T-helper 1 cell treated with Interleukin-12 subunit alpha and Interleukin-12 subunit beta and Interleukin-4 antibody, amounts not matched to agents 30 μg/mL and 1 μg/mL, for 36 hours (primary cell): ENCODE measurements at regions not wholly inside any gene's neighbourhood (a gene's known extent, or its start where the extent isn't known, plus 50 kb on each side); places are given as distances from the start of the nearest gene placed in this dataset.

Experiments
- H3K27ac Mint-ChIP-seq: one replicate; pipeline ENCODE4 v1.8.0; 2021; ENCODE audit warnings: mild to moderate bottlenecking, mixed read lengths
- H3K27me3 Mint-ChIP-seq: one replicate; pipeline ENCODE4 v1.8.0; 2021; ENCODE audit warnings: low read depth, mixed read lengths
- H3K36me3 Mint-ChIP-seq: one replicate; pipeline ENCODE4 v1.8.0; 2021; ENCODE audit warnings: low read depth, mixed read lengths
- H3K4me1 Mint-ChIP-seq: one replicate; pipeline ENCODE4 v1.8.0; 2021; ENCODE audit warnings: low read depth, mixed read lengths
- H3K4me3 Mint-ChIP-seq: one replicate; pipeline ENCODE4 v1.8.0; 2021; ENCODE audit warnings: mild to moderate bottlenecking, moderate library complexity, mixed read lengths
- H3K9me3 Mint-ChIP-seq: one replicate; pipeline ENCODE4 v1.8.0; 2021; ENCODE audit warnings: mixed read lengths

DNA sequence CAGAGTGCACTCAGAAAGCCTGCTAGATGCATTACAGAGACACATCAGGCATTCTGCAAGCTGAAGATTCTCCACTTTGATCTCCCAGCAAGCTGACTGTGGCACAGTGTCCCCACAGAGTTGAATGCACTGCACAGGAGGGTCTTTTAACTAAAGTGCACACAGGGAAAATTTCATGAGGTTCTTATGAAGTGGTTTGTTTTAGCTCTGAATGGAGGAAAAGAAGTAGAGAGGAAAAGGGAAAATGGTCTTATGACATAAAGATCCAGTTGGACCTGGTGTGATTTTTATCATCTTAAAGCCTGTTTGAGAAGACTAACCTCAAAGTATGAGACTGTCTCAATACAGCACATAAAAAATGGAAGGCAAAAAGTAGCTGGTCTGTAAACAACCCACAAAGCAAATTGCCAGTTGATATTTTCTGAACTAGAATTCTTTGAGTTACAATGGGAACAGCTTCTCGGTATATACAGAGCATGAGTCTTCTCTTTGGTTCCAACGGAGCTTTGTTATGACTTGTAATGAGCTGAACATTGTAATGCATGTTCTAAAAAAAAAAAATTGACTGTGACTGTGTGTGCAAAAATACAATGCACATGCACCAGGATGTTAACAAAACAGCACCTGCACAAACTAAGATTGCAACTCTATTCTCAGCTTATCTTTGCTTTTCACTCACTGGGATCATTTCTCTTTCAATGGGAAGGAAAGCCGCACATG, 383.0 kb upstream of the ID4 start:
- Mint-ChIP-seq H3K4me3 (no peak overlapping the region), H3K36me3 (no peaks in the 10 kb centered on the region), H3K9me3 (no peaks in the 10 kb centered on the region), H3K4me1 (no peaks in the 10 kb centered on the region), H3K27me3 (no peaks in the 10 kb centered on the region), H3K27ac (no peak overlapping the region)

DNA sequence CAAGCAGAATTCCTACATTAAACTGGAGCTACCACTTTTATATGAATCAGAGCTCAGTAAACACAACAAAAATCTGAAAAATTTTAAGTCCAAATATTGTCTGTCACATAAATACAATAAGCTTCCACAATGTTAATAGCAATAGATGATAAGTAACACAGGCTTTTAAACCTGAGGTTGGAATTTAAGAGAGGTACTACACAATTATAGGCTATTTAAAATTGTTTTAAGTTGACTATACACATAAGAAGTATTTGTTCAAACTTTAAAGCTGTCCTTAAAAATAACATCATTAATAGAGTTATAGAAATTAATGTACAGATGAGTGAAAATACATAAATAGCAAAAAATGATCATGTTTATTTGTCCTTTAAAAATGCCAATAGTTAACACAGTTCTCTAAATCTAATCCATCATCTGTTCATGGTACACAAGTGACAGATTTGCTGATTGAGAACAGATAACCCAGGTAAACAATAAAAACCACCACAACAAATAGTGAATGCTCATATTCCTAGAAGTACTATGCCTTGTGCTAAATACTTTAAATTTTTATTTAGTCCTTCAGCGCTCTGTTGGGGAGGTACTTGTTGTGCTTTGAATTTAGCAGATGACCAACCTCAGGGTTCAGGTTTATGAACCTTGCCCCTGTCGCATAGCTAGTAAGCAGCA, 382.3 kb upstream of the ID4 start:
- Mint-ChIP-seq H3K27ac (no peak overlapping the region), H3K4me3 (no peak overlapping the region), H3K4me1 (no peaks in the 10 kb centered on the region), H3K36me3 (no peaks in the 10 kb centered on the region), H3K27me3 (no peaks in the 10 kb centered on the region), H3K9me3 (no peaks in the 10 kb centered on the region)

DNA sequence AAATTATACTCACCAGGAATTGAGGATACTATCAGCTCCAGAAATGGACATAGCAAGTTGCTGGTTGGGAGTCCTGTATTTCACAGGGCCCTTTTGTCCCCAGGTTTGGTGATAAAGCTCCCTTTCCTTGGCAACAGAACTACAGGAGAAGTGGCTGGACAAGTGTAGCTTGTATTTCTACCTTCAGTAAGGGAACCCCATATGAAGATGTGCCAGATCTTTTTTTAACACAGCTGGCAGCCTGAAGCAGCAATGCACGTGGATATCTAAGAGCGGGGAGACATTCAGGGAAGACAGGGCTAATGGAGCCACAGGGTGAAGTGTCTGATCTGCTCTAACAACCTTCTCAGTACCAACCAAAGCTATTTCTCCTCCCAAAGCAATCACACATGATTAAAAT, 373.9 kb upstream of the ID4 start:
- no peaks in the 10 kb centered on the region for H3K4me1 Mint-ChIP-seq
- H3K27ac Mint-ChIP-seq = no peak overlapping the region
- H3K27me3 Mint-ChIP-seq = no peaks in the 10 kb centered on the region
- H3K9me3 Mint-ChIP-seq = no peaks in the 10 kb centered on the region
- H3K4me3 Mint-ChIP-seq = no peak overlapping the region
- H3K36me3 Mint-ChIP-seq = no peaks in the 10 kb centered on the region

DNA sequence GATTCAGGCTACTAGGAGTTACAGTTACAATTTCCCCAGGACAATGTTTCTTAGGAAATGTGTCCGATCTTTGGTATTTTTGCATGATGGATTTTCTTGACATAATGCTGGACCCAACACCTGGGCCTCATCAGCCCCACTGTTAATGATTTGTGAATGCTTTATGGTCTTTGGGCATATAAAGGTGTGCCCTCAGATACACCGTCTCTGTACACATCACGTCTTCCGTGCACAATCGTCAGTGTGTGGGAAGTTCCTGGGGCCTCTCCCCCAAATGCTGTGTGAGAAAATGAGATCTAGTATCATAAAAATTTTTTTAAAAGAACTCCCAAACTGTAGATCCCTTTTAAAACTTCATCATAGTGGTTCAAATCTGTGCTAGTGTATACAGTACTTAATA, 373.2 kb upstream of the ID4 start:
- Mint-ChIP-seq H3K4me1 (no peaks in the 10 kb centered on the region), H3K4me3 (no peak overlapping the region), H3K27me3 (no peaks in the 10 kb centered on the region), H3K36me3 (no peaks in the 10 kb centered on the region), H3K27ac (no peak overlapping the region), H3K9me3 (no peaks in the 10 kb centered on the region)

DNA sequence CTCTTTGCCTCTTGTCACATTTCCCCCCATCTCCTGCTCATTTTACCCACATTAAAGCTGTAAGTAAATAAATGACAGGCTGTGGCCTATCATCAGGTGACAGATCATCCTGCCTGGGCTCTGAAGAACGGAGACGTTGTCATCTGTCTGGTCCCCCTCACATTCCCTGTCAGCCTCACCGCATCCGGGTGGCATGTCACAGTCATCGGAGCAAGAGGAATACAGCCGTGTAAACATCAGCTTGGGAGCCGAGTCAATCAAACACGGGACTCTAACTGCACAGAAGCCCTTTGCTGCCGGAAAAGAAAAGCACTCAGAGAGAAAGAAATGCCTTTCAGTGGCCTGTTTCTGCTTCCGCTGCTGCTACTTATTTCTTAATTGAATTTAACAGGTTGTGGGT, 371.9 kb upstream of the ID4 start:
- Mint-ChIP-seq H3K4me3 (no peak overlapping the region), H3K36me3 (no peaks in the 10 kb centered on the region), H3K27ac (no peak overlapping the region)

DNA sequence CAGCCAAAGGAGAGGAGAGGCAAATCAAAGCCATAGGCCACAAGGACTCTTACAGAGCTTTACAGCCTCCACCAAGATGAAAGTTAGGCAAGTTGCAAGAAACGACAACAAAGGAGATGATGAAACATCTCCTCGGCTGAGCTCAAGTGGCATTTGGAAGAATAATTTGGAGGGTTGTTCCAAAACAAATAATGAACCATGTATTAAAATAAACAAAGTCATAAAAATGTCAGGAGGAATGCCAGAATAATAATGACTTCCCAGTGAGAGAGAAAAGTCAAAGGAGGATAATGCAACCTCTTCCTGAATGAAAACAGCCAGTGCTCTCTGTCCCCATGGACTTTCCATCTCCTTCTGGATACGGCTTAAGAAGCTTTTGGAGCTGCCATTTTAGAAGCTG, 371.4 kb upstream of the ID4 start:
- Mint-ChIP-seq H3K36me3 (no peaks in the 10 kb centered on the region), H3K4me1 (no peaks in the 10 kb centered on the region), H3K4me3 (no peak overlapping the region), H3K9me3 (no peaks in the 10 kb centered on the region), H3K27me3 (no peaks in the 10 kb centered on the region), H3K27ac (no peak overlapping the region)

More for the DNA sequence above, 371.9 kb upstream of the ID4 start:
- Mint-ChIP-seq H3K4me1 (no peaks in the 10 kb centered on the region), H3K27me3 (no peaks in the 10 kb centered on the region), H3K9me3 (no peaks in the 10 kb centered on the region)

DNA sequence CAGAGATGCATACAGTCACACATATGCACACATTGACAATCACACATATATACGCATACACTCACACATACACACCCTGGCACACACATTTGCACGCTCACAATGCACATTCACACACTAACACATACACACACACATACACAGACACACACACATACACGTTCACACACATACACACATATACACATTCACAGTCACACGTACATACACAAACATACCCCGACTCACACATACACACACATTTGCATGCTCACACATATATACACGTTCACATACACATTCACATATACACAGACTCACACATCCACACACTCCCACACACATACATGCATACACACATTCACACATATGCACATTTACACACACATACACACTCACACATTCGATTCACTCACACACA, 366.8 kb upstream of the ID4 start:
- H3K36me3 Mint-ChIP-seq = no peaks in the 10 kb centered on the region
- H3K4me3 Mint-ChIP-seq = no peak overlapping the region
- H3K9me3 Mint-ChIP-seq = peaks cover 5% of the 10 kb centered on the region
- H3K27ac Mint-ChIP-seq = no peak overlapping the region
- H3K27me3 Mint-ChIP-seq = no peaks in the 10 kb centered on the region
- H3K4me1 Mint-ChIP-seq = no peaks in the 10 kb centered on the region

DNA sequence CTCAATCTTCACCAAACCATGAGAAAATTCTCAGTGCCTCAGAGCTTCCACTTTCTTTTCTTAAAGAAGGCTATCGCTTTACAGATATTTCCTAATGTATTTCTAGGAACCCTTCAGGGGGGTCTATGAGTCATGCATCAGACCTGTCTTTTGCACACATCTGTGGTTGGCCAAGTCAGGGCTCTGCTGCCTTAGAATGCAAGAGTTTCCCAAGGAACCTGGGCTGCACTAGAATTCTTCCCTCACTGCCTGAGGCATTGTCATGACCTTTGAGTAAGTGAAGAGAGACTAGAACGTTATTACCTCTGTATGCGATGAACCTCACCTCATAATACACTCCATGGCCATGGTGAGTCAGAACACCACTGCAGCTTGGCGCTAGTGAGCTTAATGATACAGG, 365.0 kb upstream of the ID4 start:
- no peaks in the 10 kb centered on the region for H3K27me3 Mint-ChIP-seq
- H3K4me3 Mint-ChIP-seq = no peak overlapping the region
- H3K9me3 Mint-ChIP-seq = peaks cover 5% of the 10 kb centered on the region

DNA sequence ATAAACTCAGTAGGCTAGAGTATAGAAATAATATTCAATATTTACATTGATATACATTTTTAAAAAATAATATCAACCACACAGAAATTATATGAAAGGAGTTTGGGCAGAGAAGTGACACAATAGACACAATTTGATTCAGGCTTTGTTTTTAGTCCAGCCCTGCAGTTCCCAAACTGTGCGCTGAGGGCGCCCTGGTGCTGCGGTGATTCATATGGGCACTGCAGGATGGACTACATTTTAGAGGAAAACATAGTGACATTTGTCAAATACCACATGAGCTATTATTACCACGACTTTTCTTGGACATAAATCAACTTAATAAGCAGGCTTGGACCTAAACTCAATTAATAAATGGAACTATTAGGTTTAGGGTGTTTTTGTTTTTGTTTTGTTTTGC, 364.3 kb upstream of the ID4 start:
- Mint-ChIP-seq H3K4me3 (no peak overlapping the region), H3K36me3 (no peaks in the 10 kb centered on the region), H3K4me1 (no peaks in the 10 kb centered on the region), H3K27ac (no peak overlapping the region), H3K27me3 (no peaks in the 10 kb centered on the region), H3K9me3 (peaks cover 5% of the 10 kb centered on the region)

More for the DNA sequence above, 365.0 kb upstream of the ID4 start:
- Mint-ChIP-seq H3K4me1 (no peaks in the 10 kb centered on the region), H3K27ac (no peak overlapping the region), H3K36me3 (no peaks in the 10 kb centered on the region)

DNA sequence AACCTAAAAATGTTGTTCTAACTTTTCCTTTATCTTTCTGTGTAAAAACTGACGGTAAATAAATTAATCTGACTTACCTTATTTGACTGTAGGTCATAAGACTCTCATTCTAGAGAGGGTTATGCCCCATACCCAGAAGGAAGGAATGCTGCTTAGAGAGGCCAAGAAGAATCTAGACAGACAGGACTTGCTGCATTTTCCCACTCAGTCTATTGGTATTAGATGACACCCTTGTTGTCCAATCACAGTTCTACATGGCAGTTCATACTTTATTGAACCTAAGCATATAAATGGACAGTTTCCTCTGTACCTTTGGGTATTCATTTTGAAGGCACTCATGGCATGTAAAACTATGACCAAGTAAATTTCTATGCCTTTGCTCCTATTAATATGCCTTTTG, 359.6 kb upstream of the ID4 start:
- H3K4me3 Mint-ChIP-seq = no peak overlapping the region
- no peaks in the 10 kb centered on the region for H3K36me3 Mint-ChIP-seq
- no peaks in the 10 kb centered on the region for H3K4me1 Mint-ChIP-seq
- H3K27me3 Mint-ChIP-seq = no peaks in the 10 kb centered on the region
- H3K27ac Mint-ChIP-seq = no peak overlapping the region
- peaks cover 5% of the 10 kb centered on the region for H3K9me3 Mint-ChIP-seq

DNA sequence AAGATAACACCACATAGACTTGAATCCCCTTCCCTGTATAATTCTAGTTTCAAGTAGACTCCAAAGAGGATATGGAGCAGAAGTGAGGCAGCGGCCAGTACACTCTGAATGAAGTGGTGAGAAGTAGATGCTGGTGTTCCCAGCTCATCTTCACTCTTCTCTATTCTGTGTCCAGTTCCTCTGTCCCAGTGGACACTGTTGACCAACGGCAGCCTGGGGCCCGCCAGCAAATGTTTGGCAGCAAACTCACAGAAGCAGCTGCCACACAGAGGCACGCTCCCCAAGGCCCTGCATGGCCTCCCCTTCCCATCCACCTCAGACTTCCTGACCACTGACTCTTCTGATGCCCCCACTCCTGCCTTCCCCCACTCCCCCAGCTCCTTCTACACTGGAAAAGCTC, 358.9 kb upstream of the ID4 start:
- no peaks in the 10 kb centered on the region for H3K4me1 Mint-ChIP-seq
- H3K27ac Mint-ChIP-seq = no peak overlapping the region
- no peaks in the 10 kb centered on the region for H3K27me3 Mint-ChIP-seq
- H3K36me3 Mint-ChIP-seq = no peaks in the 10 kb centered on the region
- peaks cover 5% of the 10 kb centered on the region for H3K9me3 Mint-ChIP-seq
- no peak overlapping the region for H3K4me3 Mint-ChIP-seq

DNA sequence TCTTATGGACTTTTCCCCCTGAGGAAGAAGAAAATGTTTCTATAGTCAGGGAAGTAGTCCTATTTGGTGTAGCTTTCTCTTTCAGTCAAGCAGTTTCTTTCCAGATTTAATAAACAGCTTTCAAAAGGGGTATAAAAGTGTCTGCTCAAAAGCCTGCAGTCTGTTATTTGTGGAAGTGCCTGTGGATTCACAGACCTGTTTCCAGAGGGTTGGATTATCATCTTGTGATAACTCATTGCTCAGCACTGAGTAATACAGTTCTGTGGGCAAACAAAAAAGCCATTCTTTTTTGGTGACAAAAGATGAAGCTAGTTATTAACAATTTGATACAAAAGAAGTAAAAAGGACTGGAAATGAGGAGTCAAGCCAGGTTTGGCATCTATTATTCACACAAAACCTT, 358.2 kb upstream of the ID4 start:
- no peaks in the 10 kb centered on the region for H3K4me1 Mint-ChIP-seq
- H3K4me3 Mint-ChIP-seq = no peak overlapping the region
- H3K9me3 Mint-ChIP-seq = peaks cover 4% of the 10 kb centered on the region
- no peaks in the 10 kb centered on the region for H3K36me3 Mint-ChIP-seq
- no peaks in the 10 kb centered on the region for H3K27me3 Mint-ChIP-seq
- H3K27ac Mint-ChIP-seq = no peak overlapping the region

DNA sequence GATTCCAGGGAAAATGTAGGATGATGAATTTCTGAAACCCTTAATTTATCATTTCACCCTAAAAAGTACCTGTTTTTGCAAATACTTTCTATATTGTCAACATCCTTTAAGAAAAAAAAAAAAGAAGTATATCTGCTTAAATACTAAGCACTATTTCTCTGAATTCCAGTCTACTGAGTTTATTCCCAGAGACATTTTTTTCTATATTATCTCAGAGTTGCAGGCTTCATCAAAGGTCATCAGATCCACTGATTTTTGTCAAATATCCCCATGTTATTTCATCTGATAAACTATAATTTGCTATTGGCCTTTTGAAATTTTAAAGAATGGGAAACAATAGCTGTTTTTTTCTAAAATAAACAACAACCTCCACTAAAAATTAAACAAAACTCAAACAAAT, 357.6 kb upstream of the ID4 start:
- Mint-ChIP-seq H3K9me3 (peaks cover 7% of the 10 kb centered on the region), H3K27ac (no peak overlapping the region), H3K27me3 (no peaks in the 10 kb centered on the region), H3K4me1 (no peaks in the 10 kb centered on the region), H3K36me3 (no peaks in the 10 kb centered on the region), H3K4me3 (no peak overlapping the region)

DNA sequence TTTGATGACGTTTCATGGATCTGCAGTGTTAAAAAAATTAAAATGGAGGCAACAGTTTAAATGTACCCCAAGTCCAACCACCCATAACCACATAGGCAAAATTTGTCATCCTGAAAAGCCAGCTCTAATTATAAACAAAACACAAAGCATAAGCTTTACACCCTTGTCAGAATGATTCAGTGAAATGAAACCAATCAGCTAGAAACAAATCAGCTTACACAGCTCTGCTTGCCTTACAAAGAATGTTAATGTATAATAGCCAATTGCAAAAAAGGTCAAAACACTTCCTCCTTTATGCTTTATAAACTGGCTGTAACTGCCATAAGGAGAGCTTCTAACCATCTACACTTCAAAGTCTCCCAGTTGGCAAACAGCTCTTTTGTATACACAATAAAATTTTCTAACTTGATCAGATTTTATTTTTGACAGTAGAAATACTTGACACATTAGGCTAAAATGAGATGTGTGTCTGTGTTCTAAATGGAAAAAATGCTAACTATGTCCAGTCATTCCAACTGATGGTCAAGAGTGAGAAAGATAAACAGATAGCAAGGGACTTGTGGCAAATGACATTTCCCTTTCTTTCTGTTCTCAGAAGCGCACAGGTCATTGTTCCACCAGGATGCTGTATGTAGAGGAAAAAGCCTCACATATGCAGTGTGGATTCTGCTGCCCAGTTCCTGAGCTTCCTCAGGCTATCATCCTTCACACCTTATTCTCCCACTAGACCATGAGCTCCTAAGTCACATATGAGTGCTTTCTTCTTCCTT, 344.3 kb upstream of the ID4 start:
- H3K36me3 Mint-ChIP-seq = no peaks in the 10 kb centered on the region
- no peak overlapping the region for H3K4me3 Mint-ChIP-seq
- peaks cover 7% of the 10 kb centered on the region for H3K9me3 Mint-ChIP-seq
- H3K4me1 Mint-ChIP-seq = no peaks in the 10 kb centered on the region
- no peak overlapping the region for H3K27ac Mint-ChIP-seq
- H3K27me3 Mint-ChIP-seq = no peaks in the 10 kb centered on the region

DNA sequence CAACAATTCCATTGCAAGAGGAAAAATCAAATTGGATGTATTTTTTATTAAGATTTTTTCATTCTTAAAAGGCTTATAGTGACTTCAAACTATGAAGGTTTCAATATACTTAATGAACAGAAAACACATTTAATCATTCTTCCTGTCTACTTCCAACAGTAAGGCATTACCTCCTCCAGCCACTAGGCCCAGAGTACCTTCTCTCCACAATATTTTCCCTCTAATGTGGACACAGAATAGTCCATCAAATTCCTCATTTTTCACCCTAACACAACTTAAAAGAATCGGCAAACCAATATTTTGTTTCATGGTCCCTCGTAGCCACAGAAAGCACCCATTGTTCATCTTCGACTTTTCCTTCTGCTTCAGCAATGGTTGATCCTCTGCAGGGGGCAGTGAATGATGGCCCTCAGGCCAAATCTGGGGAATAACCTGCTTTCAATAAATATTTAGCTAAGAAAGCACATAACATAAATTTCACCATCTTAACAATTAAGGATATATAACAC, 335.4 kb upstream of the ID4 start:
- Mint-ChIP-seq H3K27ac (no peak overlapping the region), H3K4me1 (no peaks in the 10 kb centered on the region), H3K4me3 (no peak overlapping the region), H3K27me3 (no peaks in the 10 kb centered on the region), H3K9me3 (peaks cover 24% of the 10 kb centered on the region), H3K36me3 (no peaks in the 10 kb centered on the region)
